ENCODE measurements at regions not wholly inside any gene's neighbourhood (a gene's known extent, or its start where the extent isn't known, plus 50 kb on each side); places are given as distances from the start of the nearest gene placed in this dataset.

GRCh38 chr13:40178130-40178529 is 488.3 kb downstream of the FOXO1 start:
- DNase-seq: no peak

DNA sequence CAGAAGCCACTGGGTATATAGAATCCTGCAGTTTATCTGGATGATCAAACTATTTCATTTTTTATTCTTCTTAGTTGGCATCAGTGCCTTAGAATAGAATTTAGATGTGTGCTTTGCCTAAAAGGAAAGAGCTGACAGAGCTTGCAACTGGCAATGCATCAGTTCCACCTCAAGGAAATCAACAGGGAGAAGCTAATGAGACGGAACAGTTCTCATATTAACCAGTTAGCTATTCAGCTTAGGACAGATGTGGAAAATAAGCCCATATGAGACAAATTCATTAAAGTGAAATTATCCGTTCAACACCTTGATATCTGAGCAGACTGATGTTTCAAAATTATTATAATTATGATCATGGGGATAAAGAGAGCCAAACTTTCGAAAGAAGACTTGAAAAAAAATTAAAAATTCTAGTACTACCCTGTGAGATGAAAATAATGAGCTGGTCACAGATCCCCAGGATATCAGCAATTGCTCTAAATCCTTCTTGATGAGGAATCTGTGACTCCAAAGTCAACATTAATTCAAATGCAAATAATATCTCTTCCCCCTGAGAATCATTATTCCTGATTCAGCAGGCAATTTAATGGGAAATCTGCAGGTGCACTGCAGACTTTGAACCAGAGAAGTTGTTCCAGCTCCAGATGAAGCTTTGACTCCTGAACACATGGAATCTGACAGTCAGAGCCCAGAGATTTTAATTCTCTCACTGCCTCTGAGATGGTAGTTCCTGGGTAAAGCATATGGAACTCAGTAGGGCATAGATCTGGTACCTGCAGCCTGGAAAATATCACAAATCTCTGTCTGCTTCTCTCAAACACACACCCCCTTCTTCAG is 486.8 kb downstream of the FOXO1 start:
- no peak for DNase-seq

DNA sequence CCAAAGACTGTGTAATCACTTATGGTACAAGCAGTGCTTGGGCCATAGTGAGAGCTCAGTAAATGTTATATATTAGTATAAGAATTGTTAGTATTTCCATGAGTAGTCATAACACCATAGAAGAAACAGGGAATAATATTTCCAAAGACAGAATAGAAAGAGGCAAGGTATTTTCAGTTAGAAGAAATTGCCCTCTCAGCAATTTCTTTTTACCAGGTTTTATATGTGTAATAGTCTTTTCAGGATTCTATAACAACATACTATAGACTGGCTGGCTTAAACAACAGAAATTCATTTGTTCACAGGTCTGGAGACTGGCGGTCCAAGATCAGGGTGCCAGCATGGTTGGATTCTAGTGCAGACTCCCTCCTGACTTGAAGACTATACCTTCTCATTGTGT is 485.7 kb downstream of the FOXO1 start:
- no peak for DNase-seq

GRCh38 chr13:40181203-40181845 is 485.1 kb downstream of the FOXO1 start:
- DNase-seq: no peak

DNA sequence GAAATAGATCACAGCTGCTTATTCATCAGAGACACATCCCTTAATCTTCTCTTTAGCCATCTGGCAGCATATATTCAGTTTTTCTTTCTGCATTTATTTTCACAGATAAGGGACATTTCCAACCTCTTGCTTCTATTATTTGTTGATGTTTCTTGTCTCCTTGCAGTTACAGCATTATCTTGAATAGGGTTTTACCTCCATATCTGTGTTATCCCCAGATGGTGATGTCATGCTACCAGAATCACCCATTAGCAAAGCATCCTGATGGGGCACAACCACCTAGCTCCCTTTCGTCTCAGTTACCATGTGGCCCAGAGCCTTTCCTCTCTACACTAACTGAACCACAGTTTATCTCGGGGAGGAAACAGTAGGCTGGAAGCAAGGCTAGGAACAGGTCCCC is 483.9 kb downstream of the FOXO1 start:
- no peak for DNase-seq

DNA sequence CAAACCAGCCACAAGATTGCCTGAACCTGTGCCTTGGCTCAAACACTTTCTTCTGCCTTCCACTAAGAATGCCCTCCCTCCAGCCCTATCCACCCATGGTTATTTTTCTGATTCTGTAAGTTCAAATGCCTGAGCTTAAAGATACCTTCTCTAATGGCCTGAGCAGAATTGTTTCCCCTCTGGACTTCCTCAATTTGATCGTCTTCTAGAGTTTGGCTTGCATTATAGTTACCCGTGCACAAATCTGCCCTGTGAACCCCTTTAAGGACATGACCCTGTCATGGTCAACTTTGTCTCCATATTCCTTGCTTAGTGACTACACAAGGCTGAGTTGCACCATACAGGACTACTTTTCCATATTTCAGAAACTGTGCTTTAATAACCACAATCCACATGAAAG is 481.0 kb downstream of the FOXO1 start:
- DNase-seq: no peak

DNA sequence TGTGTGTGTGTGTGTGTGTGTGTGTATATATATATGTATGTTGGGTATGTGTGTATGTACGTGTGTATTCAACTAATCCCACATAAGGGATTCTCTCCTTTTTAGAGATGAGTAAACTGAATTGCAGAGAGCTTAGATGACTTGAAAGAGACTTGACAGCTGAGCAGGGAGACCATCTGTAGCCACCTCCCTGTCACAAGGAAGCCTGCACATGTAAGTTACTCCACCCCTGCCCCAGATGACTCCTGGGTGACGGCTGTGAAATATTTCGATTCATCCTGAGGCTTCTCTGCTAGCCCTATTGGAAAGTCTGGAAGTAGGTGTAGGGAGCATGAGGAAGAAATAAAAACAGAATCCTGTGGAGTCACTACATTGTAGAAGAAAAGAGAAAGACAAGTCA is 480.4 kb downstream of the FOXO1 start:
- no peak for DNase-seq

GRCh38 chr13:40186626-40187323 is 479.7 kb downstream of the FOXO1 start:
- no peak for DNase-seq

GRCh38 chr13:40187324-40187795 is 479.1 kb downstream of the FOXO1 start:
- peak; percentile 78 to 81 for DNase-seq

DNA sequence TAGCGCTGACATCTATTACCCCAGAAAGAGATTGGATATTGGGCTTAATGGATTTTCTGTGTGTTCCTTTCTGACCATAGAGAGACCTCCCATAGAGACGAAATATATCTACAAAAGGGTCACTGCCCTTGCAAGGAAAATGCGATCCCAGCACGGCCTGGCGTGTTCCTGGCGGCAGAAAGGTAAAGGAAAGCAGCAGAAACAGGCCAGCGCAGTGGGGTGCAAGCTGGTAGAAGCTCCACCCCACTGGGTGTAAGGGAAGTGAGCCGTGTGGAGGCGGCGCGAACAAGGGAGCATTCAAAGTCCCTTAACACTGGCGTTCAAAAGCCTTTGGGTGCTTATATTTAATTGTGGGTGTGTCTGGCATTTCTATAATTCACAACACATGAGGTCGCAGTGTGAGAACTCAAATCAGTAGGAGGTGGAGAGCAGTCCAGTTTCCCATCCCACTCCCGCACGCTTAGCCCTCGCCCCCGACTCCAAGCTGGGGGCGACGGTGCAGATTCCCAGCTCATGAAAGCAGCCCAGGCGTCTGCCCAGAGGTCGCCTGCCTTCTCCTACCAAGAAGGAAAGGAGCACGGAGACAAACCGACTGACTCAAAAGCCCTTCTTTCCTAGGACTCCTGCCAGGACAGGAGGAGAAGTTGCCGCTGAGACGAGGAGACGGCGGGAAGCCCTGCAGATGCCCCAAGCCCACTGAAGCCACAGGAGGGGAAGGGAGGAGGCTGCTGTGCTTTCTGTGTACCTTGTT is 478.4 kb downstream of the FOXO1 start:
- DNase-seq: peak; percentile 46 to 58

- no peak for DNase-seq
These were observed 477.0 kb downstream of the FOXO1 start for GRCh38 chr13:40189426-40189825.

- no peak for DNase-seq
These were observed 476.4 kb downstream of the FOXO1 start for GRCh38 chr13:40189898-40190630.

DNA sequence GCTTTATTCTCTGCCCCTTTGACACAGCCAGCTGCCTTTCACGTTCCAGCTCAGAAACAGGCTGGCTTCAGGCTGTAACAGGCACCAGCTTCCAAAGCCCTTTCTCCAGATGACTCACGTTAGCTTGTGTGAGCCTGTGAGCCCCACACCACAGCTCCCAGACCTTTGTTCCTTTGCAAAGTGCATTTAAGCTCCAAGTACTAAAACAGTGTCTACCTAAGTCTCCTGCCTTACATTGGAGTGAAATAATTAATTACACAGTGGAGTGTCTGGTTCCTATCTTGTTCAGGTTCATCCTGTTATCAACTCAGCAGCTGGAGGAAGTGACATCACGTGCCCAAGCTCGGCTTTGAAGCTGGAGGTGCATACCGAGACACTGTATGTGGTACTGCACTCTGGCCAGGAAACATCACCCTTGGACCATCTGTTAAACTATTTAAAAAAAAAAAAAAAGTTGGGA is 475.8 kb downstream of the FOXO1 start:
- DNase-seq: peak; percentile 76 to 78

GRCh38 chr13:40191186-40191980 is 475.1 kb downstream of the FOXO1 start:
- no peak for DNase-seq

DNA sequence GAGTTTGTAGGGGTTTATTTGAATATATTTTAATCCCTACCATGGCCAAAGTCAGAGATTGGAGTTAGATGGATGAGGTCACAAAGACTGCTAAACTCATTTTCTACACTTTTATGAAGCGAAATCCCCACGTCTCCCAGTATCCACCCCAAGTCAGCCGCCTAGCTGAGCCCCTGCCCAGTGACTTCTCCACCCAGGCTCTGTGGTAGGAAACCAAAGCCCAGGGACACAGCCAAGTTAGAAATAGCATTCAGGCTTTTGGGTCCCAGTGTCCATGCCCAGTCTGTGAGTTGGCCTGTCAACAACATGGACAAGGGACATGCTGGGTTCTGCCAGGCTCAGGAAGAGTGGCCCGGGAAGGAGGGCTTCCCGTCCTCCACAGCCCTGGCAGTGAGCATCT is 474.0 kb downstream of the FOXO1 start:
- DNase-seq: no peak

GRCh38 chr13:40192858-40193257 is 473.6 kb downstream of the FOXO1 start:
- no peak for DNase-seq

DNA sequence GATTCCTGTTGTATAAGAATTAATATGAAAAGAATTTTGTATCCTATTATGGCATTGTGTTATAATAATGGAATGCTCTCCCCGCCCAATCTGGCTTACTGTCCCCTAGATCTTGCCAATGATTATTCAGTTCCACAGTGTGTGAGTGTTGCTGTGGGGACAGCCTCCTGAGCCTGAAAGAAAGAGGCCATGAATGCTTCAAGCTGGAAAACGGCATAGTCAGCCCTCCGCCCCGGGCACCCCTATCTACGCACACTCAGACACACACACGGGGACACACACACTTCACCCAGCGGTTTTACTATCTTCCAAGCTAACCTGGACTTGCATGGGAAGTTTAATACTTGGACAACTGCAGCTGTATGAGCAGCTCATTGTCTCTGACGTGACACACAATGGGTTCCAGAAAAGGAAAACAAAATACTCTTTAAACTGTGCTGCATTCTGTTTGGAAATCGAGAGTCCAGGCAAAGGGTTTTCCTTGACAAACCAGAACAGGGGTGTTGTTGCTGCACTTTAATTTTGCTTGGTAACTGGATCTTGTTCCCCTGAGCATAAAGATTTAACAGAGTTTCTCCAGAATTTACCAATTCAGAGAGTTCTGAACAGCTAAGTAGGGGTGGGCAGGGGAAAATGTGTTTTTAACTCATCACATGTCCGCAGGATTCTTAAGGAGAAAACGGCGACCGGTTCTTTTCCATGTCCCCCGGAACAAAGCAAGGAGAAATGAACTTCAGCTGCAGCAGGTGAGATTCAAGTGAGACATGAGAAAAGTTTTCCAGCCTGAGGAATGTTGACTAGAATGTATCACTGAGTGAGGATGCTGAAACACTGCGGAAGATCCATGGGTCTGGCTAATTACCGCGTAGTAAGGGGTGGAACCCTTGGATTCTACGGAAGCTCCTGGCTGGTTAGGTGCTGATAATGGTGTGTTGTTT is 472.9 kb downstream of the FOXO1 start:
- no peak for DNase-seq

DNA sequence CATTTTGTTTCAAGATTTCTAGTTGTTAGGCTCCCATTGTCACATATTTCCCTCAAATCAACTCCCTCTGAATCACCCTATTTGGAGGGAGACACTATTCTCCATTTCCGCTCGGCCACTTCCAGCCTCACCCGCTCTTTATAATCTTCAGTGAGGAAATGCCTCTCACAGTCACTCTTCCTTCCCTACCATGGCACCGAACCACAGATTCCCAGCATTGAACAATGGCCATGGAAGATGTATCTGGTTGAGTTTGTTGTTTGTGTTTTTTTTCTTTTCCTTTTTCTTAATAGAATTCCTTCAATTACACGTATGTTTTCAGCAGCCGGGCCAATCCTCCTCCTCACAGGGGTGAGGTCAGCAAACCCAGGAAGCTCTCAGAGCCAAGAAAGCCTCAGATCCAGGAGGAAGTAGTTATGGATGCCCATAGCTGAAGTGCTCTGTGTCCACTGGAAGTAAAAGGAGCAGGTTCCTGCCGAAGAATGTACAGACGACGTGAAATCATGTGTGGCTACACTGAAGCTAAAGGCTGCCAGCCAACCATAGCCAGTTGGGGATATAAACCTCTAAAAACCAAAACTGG is 472.1 kb downstream of the FOXO1 start:
- no peak for DNase-seq

DNA sequence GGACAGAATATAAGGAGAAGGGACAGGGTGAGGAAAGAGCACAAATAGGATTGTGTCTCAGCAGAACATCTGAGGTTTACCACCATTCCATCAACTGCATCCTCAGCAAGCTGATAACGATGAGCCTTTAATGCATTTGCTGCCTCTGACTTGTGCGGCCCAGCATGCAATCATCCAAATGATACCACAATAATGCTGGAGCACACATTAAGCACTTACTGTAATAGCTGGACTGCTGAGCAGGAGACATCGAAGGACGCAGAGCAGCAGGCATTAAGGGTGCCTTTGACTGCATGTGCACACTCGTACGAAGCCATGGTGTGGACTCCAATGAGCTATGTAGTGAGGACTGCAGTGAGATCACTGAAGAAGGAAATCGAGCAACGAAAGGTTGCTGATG is 469.4 kb downstream of the FOXO1 start:
- no peak for DNase-seq
